ENCODE measurements at regions not wholly inside any gene's neighbourhood (a gene's known extent, or its start where the extent isn't known, plus 50 kb on each side); places are given as distances from the start of the nearest gene placed in this dataset.

DNA sequence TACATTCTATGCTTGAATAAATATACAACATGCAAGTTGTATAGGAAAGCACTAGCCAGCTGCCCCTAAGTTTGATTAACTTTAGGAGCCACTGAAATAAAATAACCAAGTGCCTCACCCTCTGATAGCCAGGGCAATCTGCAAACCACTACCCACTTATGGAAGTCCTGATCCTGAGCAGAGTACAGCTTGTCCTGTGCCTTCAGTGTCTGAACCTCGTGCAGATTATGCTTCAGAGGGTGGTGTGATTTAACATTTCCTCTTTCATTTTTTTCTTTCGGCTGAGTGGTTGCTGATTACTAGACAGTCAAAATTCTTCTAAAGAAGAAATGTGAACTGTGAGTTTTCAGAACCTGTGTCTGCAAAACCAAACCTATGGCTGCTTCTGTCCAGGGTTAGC is 327.7 kb downstream of the PIK3R1 start:
- no peak for DNase-seq

DNA sequence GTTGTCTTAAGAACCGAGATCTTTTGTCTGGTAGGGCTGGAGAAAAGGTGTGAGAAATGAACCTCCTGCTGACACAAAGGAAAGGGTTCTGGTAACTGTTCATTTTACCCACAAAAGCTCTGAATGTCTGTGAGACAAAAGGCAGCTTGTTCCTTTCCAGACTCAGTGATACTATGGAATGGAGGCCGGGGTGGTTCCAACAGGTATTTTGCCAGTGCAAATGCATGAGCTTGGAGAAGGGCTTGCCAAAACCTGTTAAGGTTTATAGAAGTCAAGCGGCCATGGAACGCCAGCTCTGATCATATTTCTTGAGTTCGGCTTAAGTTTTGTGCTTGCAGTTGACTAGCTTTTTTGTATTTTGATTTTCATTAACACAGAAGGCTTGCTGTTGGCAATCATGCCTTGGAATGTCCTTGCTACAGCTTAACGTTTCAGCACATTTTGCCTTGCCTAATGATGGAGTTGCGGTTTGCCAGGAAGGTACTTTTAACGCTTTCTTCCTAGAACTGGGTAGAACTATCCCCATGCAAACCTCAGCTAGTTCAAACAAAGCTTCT is 328.6 kb downstream of the PIK3R1 start:
- DNase-seq, result no peak

DNA sequence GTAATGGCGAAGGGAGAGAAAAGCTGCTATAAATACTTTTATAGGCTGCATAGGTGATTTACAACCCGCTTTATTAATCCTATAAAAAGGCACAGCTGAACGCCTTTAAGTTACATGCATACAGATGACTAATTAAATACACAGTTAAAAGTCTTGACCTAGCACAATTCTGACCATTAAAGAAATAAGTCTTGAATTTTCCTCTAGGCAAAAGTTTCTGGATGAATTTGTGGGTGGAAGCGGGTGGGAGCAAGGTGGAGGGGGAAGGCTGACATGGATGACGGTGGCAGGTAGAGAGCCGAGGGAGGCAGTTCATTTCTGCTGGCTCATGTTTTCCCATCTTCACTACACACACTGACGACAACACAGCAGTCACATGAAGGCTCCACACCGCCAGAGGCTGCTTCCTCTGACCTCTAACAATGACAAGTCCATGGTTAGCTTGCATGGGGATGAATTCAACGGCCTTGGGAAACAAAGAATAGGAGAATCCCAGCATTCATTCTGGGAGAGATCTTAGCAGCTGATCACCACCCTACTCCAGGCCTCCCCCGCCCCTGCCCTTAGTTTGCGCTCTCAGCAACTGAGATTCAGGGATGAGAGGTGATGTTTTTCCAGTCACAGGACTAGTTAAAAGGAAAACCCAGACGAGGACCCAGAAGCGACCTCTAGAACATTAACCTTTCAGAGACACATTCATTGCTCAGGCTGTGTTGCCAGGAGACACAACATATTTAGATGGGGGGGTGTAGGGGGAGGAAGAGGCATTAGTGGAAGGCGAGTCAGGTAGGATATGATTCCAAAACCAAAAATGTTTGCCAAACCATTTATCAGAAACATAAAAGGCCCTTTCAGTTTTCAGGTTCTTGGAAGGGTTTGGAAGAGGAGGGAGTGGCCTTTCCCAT is 329.3 kb downstream of the PIK3R1 start:
- DNase-seq, result no peak

DNA sequence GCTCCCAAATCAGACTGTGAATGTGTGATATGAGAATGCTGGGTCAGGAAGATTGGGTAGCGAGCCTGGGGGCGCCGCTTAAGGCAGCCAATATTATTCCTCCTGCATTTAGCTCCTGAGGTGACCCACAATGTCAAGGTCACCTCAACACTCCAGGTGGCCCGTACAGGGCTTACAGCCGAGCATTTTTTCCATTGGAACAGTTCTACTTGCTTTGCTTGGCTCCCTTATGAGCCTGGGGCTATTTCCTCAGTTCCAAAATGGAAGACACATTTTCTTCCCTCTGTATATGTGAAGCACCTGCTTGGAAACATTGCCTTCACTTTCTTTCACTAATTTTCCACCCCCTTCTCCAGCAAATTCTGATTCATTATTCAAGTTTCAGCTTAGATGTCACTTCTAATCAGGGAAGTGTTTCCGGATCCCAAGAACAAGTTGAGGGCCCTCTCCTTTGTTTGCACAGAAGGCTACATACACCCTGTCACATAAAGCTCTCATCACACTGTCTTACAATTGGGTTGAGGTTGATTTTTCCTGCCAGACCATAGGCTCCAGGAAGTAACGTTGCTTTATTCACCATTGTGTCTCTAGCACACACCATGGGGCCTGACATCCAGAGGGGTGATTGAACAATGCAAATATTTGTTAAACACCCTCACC is 330.2 kb downstream of the PIK3R1 start:
- no peak for DNase-seq

DNA sequence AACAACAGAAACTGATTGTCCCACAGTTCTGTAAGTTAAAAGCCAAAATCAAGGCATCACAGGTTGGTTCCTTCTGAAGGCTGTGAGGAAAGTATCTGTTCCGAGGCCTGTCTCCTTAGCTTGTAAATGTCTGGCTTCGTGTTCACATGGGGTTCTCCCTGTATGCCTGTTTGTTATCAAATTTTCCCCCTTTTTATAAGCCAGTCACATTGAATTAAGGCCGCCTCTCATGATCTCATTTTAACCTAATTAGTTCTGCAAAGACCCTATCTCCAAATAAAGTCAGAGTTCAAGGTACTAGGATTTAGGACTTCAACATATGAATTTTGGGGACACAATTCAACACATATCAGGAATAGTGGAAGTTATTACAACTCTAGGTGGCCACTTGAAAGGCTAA is 331.5 kb downstream of the PIK3R1 start:
- no peak for DNase-seq

DNA sequence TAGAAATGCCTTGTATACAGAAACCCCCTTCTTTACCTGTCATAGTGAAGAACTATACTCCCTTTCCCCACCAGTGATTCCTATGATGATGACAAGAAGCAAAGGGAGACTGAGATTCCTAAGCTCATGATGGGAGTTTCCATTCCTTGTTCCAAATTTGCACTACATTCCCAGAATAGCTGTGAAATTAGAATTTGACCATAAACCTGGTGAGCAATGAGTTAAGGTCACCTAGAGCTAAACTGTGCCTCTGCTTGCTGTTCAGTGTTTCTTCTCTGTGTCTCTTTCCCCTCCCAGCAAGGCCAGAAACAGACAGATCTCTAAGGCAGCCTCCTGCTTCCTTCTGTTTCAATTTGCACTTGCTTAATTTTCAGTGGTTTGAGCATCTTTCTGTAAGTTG is 332.1 kb downstream of the PIK3R1 start:
- no peak for DNase-seq

DNA sequence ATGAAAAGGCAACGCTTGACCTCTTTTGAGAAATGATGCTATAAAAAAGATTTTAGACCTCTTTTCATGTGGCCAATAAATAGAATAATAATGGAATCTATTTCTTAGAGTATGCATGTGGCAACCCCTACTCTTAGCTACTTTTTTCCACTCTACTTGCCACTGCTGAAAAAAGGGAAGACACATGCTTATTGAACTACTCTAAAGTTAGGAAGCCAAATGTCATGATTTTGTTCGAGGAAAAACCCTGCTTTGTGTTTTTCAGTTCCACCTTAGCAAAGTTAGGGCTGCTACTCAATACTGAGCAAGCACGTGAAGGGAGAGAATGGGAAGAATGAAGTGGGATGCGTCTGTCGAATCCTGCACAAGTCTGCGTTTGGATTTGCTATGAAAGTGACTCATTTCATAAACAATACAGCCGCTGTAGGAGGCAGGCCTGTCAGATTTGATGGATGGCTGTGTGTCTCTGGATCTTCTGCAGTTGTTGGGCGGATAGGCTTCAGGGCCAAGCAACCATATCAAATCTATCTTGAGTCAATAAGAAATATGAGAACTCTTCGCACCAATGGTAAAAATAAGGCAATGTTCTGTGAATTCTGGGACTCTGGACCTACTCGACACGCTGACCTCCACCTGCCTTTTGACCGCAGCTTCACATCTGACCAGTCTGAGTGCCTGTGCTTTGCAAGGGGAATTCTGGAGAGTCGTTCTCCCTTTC is 333.6 kb downstream of the PIK3R1 start:
- no peak for DNase-seq

DNA sequence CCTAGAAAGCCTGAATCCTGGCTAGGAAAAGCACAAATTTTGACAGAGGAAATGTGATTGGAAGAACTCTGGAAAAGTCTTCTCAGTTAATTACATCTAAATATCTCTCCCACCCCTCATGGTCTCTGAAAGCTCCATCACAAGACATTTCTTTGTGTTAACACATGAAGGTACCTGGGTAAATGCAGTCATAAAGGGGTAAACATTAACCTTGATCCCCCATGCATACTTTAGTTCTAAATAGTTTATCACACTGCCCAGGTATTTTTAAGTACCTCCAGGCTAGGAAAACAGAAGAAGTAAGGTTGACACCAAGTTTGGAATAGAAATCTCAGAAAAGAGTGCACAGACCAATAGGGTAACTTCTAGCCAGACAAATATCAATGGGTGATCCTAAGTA is 334.5 kb downstream of the PIK3R1 start:
- no peak for DNase-seq

DNA sequence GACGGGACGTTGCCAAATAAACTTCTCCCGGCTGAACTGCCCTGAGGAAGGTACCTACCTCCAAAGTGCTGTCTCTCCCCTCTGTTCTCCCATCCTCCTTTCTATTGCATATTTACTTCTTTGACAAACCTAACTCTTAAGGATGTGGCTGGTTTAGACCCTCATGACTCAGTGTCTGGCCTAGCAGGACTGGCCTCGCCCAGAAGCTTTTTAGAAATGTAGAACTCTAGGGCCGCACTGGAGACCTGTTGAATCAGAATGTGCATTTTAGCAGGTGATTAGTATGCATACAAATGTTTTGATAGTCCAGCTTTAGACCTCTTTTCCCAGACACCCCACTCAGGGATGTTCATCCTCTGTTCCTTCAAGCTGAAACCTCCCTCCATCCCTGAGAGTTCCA is 335.9 kb downstream of the PIK3R1 start:
- no peak for DNase-seq

DNA sequence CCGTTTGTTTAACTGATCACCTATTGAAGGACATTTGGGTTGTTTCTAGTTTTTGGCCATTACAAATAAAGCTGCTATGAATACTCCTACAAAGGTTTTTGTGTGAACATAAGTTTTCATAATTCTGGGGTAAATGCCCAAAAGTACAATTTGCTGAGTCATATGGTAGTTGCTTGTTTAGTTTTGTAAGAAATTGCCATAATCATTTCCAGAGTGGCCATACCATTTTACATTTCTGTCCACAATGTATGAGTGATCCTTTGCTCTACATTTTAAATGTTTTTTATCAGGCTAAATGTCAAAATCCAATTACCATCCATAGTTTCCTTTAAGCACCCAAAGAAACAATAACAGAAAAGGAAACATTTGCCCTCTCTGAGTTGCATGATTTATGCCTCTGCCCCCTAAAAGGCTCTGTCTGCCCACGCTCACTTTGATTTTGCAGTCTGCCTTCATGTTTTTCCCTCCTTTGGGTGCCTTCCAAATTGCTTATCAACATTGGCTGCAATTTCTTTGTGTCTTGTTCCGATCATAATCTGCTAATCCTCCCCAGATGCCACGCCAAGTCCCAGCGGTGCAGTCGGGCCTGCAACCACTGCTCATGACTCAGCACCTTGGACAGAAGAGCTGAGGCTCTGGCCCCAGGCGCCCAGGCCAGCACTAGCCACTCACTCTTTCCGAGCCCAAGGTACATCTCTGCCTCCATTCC is 339.2 kb downstream of the PIK3R1 start:
- DNase-seq, result no peak

DNA sequence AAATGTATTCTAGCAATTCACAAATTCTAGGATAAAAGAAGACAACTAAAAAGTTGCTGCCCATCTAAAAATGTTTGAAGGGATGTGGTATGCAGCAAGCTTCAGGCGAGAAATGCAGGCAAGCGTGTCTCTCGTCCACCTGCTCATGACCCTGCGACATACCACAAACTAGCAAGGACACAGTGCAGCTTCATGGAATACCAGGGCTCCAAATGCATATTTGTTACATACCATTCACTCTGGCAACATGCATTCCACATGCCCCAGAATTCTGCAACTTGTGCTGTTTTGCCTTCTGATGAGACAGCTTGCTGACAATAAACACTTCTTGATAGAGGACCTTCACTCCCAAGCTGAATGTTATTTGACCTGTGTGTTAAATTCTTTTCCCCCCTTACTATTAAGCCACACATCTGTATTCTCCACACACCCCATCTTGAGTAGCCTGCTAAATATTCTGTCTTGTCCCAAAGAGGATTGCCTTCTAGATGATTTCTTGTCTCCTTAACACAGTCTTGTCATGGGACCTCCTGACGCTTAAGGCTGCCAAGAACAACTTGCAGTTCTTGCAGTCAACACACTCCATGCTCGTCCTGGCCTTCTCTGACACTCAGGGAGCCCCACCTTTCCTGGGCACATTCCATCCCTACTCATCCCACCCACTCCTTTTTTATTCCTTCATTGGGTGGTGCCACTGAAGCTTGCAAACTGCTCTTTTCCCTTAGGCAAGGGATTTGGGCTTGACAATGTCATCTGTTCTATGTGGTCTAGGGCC is 340.5 kb downstream of the PIK3R1 start:
- no peak for DNase-seq

DNA sequence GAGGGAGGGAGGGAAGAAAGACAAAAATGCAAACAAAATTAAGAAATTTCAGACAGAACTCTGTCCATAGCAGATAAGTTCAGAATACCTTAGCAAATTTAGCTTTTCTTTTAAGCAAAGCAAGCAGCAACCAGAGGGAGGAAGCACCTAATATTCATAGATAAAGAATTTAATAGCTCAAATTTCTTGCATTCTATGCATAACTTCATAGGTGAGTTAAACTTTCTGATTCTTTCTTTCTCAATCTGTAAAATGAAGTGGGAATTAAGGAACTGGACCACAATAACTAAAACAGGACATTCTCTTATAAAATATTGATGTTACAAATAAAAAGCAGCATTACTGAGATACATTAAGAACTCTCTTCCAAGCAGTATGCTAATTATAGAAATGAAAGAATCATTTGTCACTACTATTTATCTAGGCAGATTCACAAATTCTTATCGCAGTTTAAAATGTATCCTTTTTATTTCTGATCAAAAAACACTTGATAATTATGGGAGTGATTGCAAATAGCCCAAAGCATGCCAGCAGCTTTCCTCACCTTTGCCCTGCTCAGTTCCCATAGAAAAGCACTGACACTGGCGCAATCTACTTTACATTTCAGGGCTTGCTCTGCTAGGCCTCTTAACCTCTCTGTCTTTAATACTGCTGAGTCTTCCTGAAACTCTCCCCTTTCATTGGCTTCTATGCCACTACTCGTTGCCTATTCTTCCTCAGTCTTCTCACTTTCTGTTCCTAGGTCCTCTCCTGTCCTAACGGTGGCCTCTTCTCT is 341.8 kb downstream of the PIK3R1 start:
- no peak for DNase-seq

DNA sequence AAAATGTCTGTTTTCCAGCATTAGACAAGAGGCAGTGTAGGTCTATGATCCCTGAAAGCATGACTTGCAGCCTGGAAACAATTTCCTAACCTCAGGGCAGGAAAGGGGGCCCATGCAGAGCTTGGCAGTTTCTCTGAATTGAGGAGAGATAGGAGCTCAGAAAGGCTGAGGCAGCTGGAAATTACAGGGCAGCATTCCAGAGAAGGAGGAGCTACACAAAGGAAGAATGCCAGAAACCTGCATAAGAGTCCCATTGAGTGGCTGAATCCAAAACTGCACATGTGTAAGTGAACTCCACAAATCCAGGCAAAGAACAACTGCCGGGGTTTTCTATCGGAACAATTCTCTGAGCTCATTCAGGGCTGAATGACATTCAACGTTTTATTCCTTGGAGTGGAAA is 346.8 kb downstream of the PIK3R1 start:
- DNase-seq, result no peak

DNA sequence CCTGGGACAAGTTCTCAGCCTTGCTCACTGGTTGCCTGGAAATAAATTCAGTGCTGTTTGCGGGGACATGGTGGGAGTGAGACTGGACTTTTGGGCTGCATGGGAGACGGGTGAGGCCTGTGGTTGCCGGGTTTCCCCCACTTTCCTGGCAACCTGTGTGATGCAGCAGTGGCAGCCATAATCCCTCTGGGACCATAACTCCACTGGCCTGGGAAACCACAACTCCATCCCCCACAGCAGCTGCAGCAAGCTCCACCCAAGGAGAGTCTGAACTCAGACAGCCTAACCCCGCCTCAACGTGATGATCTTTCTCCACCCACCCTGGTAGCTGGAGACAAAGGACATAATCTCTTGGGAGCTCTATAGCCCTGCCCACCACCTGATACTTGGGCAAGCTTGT is 349.9 kb downstream of the PIK3R1 start:
- DNase-seq, result no peak

DNA sequence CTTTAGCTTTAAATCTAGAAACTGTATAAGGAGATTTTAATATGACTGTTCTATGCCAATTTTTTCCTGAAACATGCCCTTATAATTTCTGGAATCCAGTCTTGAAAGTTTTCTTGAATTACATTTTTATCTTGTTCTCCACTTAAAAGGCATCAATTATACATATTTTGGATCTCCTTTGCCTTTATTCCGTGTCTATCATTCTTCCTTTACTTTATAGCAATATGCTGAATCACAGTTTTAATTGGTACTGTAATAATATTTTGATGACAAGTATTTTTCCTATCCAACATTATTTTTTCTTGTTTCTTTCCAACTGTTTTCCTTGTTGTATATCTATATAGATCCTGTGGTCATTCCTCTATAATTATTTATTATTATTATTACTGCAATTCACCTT is 361.2 kb downstream of the PIK3R1 start:
- no peak for DNase-seq

DNA sequence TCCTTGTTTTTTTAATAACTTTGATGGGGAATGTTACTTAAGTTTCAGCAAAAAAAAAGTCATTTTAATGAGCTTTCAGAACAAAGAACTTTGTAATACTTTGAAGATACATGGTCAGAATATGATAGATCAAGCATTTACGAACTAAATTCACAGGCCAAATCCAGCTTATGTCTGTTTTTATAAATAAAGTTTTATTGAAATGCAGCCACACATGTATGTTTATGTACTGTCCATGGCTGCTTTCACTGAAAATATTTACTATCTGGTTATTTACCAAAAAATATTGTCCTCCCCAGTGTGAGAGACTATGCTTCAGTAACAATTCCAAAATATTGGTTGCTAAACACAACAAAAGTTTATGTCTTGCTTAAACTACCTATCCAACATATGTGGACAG is 366.7 kb downstream of the PIK3R1 start:
- no peak for DNase-seq

DNA sequence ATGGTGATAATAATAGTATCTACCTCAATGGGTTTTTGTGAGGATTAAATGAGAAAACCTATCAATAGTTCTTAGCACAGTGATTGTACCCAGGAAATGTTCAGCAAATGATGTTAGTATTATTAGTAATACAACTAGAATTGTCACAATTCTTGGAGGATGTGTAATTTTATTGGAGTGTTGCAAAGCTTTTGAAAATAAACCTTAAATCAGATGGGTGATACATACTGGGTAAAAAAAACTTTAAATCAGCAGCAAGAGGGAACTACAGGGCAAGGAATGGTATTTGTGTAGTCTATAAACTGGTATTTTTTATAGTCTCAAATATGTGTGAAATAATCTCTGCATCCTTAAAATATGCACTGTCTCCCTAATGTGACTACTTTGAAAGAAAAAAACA is 371.6 kb downstream of the PIK3R1 start:
- no peak for DNase-seq

DNA sequence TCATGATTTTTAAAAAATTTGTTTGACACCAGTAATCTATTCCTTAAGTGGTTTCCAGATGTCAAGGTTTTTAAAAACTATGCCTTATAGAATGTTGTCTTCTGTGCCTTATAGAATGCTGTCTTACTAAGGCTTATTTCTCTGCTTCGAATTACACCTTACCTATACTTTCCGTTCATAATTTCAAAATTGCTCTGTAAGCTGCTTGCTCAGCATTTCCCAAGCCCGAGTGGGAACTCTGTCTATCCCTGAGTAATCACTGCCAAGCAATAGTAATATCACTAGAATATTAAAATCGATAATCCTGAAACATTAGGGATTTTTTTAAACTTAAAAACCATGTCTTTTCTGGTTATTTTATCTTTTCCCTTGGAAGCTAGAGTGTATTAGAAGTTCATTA is 376.3 kb downstream of the PIK3R1 start:
- no peak for DNase-seq

DNA sequence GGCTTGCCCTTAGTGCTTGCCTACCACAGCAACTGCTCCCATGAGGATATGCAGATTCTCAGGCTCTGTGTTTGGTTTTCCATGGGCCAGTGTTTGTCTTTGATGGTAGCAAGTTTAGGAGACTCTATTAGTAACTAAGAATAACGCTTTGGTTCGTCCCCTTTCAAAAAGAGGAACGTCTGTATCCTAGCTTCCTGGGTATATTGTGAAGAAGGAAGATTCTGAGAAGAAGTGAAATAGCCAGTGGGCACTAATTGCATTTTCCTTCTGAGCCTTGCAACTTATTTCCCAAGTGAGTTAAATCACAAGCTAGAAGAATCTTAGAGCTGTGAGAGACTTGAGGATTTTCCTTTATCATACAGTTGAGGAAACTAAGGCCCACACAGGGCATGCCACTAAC is 376.8 kb downstream of the PIK3R1 start:
- no peak for DNase-seq

DNA sequence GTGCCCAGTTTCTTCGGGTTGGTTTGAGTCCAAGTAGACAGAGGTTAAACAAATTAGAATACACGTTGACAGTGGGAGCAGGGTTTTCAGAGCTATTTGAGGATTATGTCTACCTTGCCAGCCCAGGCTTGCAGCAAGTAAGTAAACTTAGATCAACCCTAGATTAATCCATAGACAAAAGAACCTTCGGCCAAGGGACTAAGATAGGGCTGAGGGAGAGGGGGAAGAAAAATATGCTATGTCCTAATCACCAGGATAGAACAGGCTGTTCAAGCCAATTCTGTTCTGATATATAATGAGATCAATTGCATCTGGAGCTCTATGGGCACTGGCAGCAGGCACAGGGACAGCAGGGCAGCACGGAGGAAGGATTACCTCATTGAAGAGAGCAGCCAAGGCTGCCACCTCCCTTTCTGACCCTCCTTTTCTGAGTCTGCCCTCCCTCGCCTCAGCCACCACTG is 377.7 kb downstream of the PIK3R1 start:
- DNase-seq, result no peak

DNA sequence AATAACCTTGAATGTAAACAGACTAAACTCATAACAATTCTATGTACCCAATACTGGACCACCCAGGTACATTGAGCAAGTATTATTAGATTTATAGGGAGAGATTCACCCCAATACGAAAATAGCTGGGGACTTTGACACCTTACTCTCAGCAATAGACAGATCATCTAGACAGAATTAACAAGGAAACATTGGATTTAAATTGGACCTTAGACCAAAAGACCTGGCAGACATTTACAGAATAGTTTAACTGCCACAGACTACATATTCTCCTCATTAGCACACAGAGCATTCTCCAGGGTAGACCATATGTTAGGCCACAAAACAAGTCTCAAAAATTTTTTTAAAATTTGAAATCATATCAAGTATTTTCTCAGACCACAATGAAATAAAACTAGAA is 397.4 kb downstream of the PIK3R1 start:
- no peak for DNase-seq

All from effector CD4-positive, alpha-beta T cell (primary cell).